Prostate gland (tissue), 2 donors: ENCODE measurements at regions not wholly inside any gene's neighbourhood (a gene's known extent, or its start where the extent isn't known, plus 50 kb on each side); places are given as distances from the start of the nearest gene placed in this dataset.
"Not testable (repeated sequence)": the region's sequence is repeated elsewhere in the genome, so short reads cannot be mapped to it uniquely, and the experiment has no call there.

Source experiments
- CTCF ChIP-seq, 4 experiments: fragments of 200-600 bp in 2 of 4; fragments of 450-650 bp in 2 of 4; sonication (generic) in 2 of 4; IDR thresholded peaks; 1 replicate in 3 of 4; 2 replicates in 1 of 4; pipeline ENCODE4 v1.5.1; 2016 to 2019; ENCODE audit warnings: antibody characterized with exemption in 4 of 4, mild to moderate bottlenecking in 2 of 4, moderate library complexity in 2 of 4
- POLR2A ChIP-seq: fragments of 450-650 bp; IDR thresholded peaks from one replicate; pipeline ENCODE4 v1.6.1; 2016; ENCODE audit warnings: antibody characterized with exemption, mild to moderate bottlenecking
- POLR2AphosphoS5 ChIP-seq: sonication (generic); formaldehyde crosslinking; IDR thresholded peaks from one replicate; pipeline ENCODE4 v1.6.1; 2017; ENCODE audit warnings: antibody characterized with exemption

- TF ChIP-seq CTCF (IDR thresholded peaks at IDR 0.05); POLR2AphosphoS5; POLR2A: not testable (repeated sequence)
Observed at GRCh38 chr2:194834371-194834770, 822.7 kb upstream of the SLC39A10 start.
